ENCODE measurements at regions not wholly inside any gene's neighbourhood (a gene's known extent, or its start where the extent isn't known, plus 50 kb on each side); places are given as distances from the start of the nearest gene placed in this dataset.
"Not testable (repeated sequence)": the region's sequence is repeated elsewhere in the genome, so short reads cannot be mapped to it uniquely, and the experiment has no call there.

DNA sequence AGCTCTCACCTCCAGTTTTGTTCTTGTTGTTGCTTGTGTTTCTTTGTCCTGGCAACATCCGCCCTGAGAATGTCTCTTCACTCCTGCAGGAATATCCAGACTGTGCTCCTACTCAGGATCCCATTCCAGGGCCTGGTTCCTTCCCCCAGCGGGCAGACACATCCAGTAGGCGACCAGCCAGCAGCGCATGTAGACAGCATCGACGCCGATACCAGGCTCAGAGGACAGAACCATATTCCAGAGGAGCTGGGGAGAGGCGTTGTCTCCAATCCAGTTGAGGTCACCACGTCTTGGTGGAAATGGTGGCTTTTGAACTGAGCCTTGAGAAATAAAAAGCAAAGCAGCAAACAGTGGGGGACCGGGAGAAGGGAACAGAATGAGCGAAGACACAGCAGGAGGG, 114.6 kb upstream of the THBS2 start:
- DNase-seq (ENCODE audit: low read depth) = no peak
- TF ChIP-seq, protein P1, sequence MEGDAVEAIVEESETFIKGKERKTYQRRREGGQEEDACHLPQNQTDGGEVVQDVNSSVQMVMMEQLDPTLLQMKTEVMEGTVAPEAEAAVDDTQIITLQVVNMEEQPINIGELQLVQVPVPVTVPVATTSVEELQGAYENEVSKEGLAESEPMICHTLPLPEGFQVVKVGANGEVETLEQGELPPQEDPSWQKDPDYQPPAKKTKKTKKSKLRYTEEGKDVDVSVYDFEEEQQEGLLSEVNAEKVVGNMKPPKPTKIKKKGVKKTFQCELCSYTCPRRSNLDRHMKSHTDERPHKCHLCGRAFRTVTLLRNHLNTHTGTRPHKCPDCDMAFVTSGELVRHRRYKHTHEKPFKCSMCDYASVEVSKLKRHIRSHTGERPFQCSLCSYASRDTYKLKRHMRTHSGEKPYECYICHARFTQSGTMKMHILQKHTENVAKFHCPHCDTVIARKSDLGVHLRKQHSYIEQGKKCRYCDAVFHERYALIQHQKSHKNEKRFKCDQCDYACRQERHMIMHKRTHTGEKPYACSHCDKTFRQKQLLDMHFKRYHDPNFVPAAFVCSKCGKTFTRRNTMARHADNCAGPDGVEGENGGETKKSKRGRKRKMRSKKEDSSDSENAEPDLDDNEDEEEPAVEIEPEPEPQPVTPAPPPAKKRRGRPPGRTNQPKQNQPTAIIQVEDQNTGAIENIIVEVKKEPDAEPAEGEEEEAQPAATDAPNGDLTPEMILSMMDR (conservative IDR thresholded peaks at IDR 0.05; ENCODE audit: low read depth, low read length) = no peak
- H3K4me3 ChIP-seq (ENCODE audit: low read depth, low read length) = no peak overlapping the region

DNA sequence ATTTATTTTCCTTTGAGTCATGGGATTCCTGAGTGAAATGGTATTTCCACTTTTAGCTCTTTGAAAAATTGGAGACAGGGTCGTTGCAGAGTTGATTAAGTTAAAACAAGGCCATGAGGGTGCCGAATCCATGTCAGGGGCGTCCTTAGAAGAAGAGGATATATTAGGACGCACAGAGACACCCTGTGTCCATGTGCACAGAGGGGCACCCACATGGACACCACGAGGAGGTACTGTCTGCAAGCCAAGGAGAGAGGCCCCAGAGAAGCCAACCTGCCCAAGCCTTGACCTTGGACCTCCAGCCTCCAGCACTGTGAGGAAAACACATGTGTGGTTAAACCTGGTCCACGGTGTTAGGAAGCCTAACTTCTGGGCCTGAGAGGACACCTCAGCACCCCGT, 113.9 kb upstream of the THBS2 start:
- no peak for DNase-seq (ENCODE audit: low read depth)
- no peak overlapping the region for H3K4me3 ChIP-seq (ENCODE audit: low read depth, low read length)
- TF ChIP-seq, protein P1 (conservative IDR thresholded peaks at IDR 0.05; ENCODE audit: low read depth, low read length) = no peak

DNA sequence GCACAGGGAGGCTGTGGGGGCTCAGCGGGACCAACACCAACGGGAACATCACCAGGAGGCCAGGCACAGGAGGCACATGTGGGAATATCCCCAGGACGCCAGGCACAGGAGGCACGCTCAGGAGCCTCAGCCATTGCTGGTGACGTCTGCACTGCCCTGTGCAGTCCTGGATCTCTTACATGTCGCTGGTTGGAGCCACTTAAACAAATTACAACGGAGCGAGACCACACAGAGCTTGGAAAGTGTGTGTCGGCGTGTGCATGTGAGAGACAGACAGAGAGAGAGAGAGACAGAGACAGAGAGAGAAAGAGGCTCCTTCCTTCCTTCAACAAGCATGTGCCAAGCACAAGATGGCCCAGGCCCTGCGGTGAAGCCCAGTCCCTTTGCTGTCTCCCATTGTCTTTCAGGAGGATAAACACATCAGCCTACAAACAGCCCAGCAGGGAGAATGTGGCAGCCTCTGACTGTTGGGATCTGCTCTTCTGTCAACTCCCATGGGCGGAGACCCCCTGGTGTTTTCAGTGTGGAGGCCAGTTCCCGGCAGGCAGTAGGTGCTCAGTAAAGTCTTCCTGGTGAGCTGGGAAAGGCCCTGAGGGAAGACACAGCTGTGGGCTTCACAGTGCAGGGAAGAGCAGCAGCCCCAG, 112.7 kb upstream of the THBS2 start:
- H3K4me3 ChIP-seq (ENCODE audit: low read depth, low read length) = no peak overlapping the region
- TF ChIP-seq, protein P1 (conservative IDR thresholded peaks at IDR 0.05; ENCODE audit: low read depth, low read length) = no peak
- DNase-seq (ENCODE audit: low read depth) = no peak

DNA sequence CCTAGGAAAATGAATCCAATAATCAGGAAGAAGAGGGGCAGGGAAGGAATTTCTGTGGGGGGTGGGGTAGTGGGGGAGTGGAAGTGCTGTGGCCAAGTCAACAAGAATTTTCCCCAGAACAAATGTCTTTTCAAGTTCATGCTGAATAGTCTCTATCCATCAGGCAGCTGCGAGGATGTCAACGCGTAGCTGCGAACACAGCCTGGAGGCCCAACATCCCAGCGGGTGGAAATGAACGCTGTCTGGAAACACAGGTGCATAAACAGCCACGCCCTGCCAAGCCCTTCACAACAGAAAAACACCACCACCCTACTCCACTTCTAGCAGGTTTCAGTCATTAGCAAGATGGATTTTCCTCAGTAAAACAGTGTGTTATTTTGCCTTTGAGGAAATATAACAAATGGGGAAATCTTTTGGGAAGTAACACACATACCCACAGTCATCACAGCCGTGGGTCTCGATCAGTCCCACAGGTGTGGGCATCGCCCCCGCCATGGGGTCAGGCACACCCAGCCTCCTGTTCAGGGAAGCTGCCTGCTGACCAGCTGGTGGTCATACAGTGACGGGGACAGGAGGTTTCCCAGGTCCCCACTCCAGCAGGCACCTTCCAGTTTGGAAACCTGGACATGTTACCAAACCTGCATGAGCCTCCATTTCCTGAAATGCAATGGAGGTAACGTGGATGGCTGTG, 112.1 kb upstream of the THBS2 start:
- no peak overlapping the region for H3K4me3 ChIP-seq (ENCODE audit: low read depth, low read length)
- DNase-seq (ENCODE audit: low read depth) = no peak
- TF ChIP-seq, protein P1 (conservative IDR thresholded peaks at IDR 0.05; ENCODE audit: low read depth, low read length) = no peak

DNA sequence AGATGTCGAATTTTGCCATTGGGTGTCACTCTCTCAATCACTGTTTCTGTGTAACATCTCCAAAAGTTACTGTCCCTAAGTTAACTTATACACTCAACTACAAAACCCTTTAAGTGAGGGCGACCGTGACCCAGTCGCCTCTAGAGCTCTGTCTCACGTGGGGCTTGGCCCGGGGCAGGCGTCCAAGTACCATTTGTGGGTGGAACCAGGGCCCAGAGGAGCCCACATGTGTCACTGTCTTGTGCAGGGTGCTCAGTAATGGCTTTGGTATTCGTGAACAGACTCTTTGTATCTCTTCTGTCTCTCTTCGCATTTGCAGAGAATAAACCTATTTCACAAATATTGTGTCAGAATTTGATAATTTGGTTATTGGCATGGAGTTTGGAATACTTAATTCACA, 109.9 kb upstream of the THBS2 start:
- DNase-seq (ENCODE audit: low read depth) = no peak
- no peak overlapping the region for H3K4me3 ChIP-seq (ENCODE audit: low read depth, low read length)
- TF ChIP-seq, protein P1 (conservative IDR thresholded peaks at IDR 0.05; ENCODE audit: low read depth, low read length) = no peak

DNA sequence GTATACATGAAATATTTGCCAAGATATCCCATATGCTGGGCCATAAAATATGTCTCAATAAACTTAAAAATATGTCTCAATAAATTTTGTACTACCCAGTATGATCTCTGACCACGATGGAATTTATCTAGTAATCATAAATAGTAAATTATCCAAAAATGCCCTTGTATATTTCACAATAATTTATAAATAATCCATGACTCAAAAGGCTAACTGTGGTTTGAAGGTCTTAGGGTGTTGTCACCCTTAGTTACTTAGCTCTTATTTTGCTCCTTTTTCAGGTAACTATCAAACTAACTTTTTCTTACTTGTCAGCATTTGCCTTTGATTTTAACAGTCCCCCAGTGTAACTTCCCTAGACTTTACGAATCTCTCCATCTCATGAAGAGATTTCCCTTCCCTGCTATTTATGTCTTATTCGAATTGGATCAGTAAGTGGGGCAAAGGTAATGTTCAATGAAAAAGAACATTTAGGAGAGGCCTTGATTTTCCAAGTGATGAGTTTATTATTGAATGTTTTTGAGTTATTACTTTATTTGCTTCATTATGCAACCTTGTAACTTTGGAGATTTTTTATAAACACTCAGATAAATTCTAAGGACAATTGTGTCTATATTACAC, 109.0 kb upstream of the THBS2 start:
- no peak overlapping the region for H3K4me3 ChIP-seq (ENCODE audit: low read depth, low read length)

DNA sequence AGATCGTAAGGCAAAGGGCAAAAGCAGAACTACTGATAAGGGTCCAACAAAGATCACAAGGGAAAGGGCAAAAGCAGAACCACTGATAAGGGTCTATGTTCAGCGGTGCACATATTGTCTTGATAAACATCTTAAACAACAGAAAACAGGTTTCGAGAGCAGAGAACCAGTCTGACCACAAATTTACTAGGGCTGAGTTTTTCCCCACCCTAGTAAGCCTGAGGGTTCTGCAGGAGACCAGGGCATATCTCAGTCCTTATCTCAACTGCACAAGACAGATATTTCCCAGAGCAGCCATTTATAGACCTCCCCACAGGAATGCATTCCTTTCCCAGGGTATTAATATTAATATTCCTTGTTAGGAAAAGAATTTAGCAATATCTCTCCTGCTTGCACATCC, 101.4 kb upstream of the THBS2 start:
- not testable (repeated sequence) for DNase-seq (ENCODE audit: low read depth); H3K4me3 ChIP-seq (ENCODE audit: low read depth, low read length)

More for the DNA sequence above, 109.0 kb upstream of the THBS2 start:
- no peak for DNase-seq (ENCODE audit: low read depth)
- TF ChIP-seq, protein P1 (conservative IDR thresholded peaks at IDR 0.05; ENCODE audit: low read depth, low read length) = no peak

Data from choroid plexus epithelial cell (primary cell).